ENCODE measurements at regions not wholly inside any gene's neighbourhood (a gene's known extent, or its start where the extent isn't known, plus 50 kb on each side); places are given as distances from the start of the nearest gene placed in this dataset.
"Not testable (repeated sequence)": the region's sequence is repeated elsewhere in the genome, so short reads cannot be mapped to it uniquely, and the experiment has no call there.

DNA sequence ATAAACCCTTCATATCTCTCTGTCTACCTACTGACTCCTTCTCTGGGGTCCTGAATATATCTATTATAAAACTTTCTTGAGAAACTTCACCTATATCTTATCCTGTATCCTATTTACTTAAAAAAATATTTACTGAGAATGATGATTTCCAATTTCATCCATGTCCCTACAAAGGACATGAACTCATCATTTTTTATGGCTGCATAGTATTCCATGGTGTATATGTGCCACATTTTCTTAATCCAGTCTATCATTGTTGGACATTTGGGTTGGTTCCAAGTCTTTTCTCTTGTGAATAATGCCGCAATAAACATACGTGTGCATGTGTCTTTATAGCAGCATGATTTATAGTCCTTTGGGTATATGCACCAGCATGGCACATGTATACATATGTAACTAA is 301.7 kb upstream of the RAI14 start:
- DNase-seq; H3K36me3 ChIP-seq; H3K9me3 ChIP-seq; H3K4me1 ChIP-seq (ENCODE audit: insufficient read depth); H3K4me3 ChIP-seq; intact Hi-C loops (cut with DNase I); H3K27ac ChIP-seq; H3K27me3 ChIP-seq: not testable (repeated sequence)
- 39 to 96% (median 75%) methylated on average over 2 of the region's 2 CpGs for WGBS, 3 donors

DNA sequence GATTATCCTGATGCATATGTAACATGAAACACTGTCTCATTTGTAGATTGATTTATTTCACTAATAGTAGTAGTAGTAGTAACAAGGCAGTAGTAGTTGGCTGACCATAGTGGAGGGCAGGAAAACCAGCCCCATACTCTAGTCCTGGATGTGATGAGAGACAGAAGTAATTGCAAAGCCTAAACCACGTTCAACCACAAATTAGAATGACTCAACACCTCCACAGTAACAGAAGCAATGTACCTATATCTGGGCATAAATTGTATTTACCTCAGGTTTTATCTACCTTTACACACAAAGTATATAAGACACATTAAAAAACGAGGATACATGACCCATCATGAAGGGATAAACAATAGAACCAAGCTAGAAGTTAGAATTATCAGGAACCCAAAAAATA is 284.7 kb upstream of the RAI14 start:
- H3K27me3 ChIP-seq; H3K27ac ChIP-seq; H3K4me1 ChIP-seq (ENCODE audit: insufficient read depth); H3K36me3 ChIP-seq; intact Hi-C loops (cut with DNase I); H3K9me3 ChIP-seq; H3K4me3 ChIP-seq; DNase-seq: not testable (repeated sequence)
- 49 to 62% (median 59%) methylated on average over 1 to 2 of the region's 2 CpGs for WGBS, 3 donors

GRCh38 chr5:34371817-34372216 is 284.3 kb upstream of the RAI14 start:
- intact Hi-C loops (cut with DNase I); H3K27me3 ChIP-seq; H3K9me3 ChIP-seq; H3K4me3 ChIP-seq; H3K4me1 ChIP-seq (ENCODE audit: insufficient read depth); H3K36me3 ChIP-seq; DNase-seq; H3K27ac ChIP-seq: not testable (repeated sequence)
- WGBS, 3 donors, result 0 to 49% (median 35%) methylated on average over 1 of the region's 1 CpG

DNA sequence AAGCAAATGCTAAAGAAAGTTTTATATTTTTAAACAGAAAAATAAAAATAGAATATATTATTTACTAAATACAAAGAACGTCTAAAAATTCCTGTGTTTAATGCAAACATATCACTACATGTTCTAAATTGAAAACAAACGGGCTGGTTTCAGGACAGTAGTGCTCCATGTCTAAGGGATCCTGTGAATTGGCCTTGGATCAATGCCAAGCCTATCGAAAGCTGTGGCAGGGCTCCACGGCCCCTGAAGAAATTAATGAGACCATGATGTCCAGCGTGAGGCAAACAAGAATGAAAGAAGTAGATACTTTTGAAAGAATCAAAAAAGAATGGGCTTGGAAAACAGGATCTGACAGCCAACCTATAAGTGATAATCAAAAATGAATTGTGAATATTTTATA is 283.4 kb upstream of the RAI14 start:
- H3K27me3 ChIP-seq; H3K9me3 ChIP-seq; H3K36me3 ChIP-seq; DNase-seq; H3K27ac ChIP-seq; H3K4me1 ChIP-seq (ENCODE audit: insufficient read depth); intact Hi-C loops (cut with DNase I); H3K4me3 ChIP-seq: not testable (repeated sequence)
- 12 to 29% (median 15%) methylated on average over 5 of the region's 5 CpGs for WGBS, 3 donors

GRCh38 chr5:34377651-34378050 is 278.5 kb upstream of the RAI14 start:
- H3K9me3 ChIP-seq; H3K4me1 ChIP-seq (ENCODE audit: insufficient read depth); DNase-seq; H3K27me3 ChIP-seq; H3K27ac ChIP-seq; H3K4me3 ChIP-seq; H3K36me3 ChIP-seq; intact Hi-C loops (cut with DNase I): not testable (repeated sequence)
- 8 to 39% (median 12%) methylated on average over 2 of the region's 2 CpGs for WGBS, 3 donors

DNA sequence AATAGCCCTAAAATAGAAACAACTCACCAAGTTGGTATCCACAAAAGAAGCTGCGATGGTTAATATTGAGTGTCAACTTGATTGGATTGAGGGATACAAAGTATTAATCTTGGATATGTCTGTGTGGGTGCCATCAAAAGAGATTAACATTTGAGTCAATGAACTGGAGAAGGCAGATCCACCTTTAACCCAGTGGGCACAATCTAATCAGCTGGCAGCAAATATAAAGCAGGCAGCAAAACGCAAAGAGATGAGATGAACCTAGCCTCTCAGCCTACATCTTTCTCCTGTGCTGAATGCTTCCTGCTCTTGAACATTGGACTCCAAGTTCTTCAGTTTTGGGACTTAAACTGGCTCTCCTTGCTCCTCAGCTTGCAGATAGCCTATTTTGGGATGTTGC is 277.6 kb upstream of the RAI14 start:
- H3K4me1 ChIP-seq (ENCODE audit: insufficient read depth); H3K36me3 ChIP-seq; H3K27me3 ChIP-seq; intact Hi-C loops (cut with DNase I); H3K4me3 ChIP-seq; H3K27ac ChIP-seq; DNase-seq; H3K9me3 ChIP-seq: not testable (repeated sequence)
- 84 to 93% (median 87%) methylated on average over 2 of the region's 2 CpGs for WGBS, 3 donors

DNA sequence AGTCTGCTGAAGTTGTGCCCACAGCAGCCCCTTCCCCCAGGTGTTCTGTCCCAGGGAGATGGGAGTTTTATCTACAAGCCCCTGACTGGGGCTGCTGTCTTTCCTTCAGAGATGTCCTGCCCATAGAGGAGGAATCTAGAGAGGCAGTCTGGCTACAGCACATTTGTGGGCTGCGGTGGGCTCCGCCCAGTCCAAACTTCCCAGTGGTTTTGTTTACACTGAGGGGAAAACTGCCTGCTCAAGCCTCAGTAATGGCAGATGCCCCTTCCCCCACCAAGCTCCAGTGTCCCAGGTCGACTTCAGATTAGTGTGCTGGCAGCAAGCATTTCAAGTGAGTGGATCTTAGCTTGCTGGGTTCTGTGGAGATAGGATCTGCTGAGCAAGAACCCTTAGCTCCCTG is 267.4 kb upstream of the RAI14 start:
- not testable (repeated sequence) for H3K4me1 ChIP-seq (ENCODE audit: insufficient read depth)

DNA sequence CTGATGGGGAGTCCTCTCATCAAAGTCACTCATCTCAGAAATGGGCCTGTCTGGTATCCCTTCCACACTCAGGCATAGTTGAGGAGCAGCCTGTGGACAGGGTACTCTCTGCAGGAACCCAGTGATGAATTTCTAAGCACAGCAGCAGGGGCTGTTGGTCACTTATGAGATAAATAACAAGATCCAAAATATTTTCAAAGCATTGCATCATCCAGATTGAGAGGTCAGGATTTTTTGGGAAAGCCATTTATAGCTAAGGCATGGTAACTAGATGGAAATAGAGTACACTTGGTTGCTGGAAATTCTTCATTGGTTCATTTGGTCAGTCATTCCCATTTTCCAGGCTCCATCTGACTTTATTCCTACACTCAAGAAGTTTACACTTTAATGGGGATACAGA is 246.8 kb upstream of the RAI14 start:
- Histone ChIP-seq H3K36me3 (no peaks in the 10 kb centered on the region), H3K27me3 (no peaks in the 10 kb centered on the region), H3K27ac (no peak overlapping the region), H3K4me3 (no peak overlapping the region), H3K9me3 (no peaks in the 10 kb centered on the region), H3K4me1 (ENCODE audit: insufficient read depth) (no peaks in the 10 kb centered on the region)
- TF ChIP-seq POLR2A (IDR thresholded peaks at IDR 0.05), result no peak
- TF ChIP-seq, protein P1, sequence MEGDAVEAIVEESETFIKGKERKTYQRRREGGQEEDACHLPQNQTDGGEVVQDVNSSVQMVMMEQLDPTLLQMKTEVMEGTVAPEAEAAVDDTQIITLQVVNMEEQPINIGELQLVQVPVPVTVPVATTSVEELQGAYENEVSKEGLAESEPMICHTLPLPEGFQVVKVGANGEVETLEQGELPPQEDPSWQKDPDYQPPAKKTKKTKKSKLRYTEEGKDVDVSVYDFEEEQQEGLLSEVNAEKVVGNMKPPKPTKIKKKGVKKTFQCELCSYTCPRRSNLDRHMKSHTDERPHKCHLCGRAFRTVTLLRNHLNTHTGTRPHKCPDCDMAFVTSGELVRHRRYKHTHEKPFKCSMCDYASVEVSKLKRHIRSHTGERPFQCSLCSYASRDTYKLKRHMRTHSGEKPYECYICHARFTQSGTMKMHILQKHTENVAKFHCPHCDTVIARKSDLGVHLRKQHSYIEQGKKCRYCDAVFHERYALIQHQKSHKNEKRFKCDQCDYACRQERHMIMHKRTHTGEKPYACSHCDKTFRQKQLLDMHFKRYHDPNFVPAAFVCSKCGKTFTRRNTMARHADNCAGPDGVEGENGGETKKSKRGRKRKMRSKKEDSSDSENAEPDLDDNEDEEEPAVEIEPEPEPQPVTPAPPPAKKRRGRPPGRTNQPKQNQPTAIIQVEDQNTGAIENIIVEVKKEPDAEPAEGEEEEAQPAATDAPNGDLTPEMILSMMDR (IDR thresholded peaks at IDR 0.05), result no peak
- TF ChIP-seq EP300 (IDR thresholded peaks at IDR 0.05), result no peak
- intact Hi-C loops (cut with DNase I), result no loop called here
- no peak for DNase-seq

More for the DNA sequence above, 267.4 kb upstream of the RAI14 start:
- H3K27me3 ChIP-seq; intact Hi-C loops (cut with DNase I); DNase-seq; H3K27ac ChIP-seq; H3K9me3 ChIP-seq; H3K4me3 ChIP-seq; H3K36me3 ChIP-seq: not testable (repeated sequence)
- WGBS, 3 donors, result 46 to 62% (median 57%) methylated on average over 3 of the region's 3 CpGs

All from ovary (tissue), 7 donors.